Chondrocyte (in vitro differentiated cells): ENCODE measurements at regions not wholly inside any gene's neighbourhood (a gene's known extent, or its start where the extent isn't known, plus 50 kb on each side); places are given as distances from the start of the nearest gene placed in this dataset.

ENCODE experiments used
- DNase-seq: peaks from one replicate; pipeline ENCODE4 v3.0.0; 2021; ENCODE audit warnings: mixed read lengths, low spot score
- H3K27ac Mint-ChIP-seq: one replicate; pipeline ENCODE4 v1.8.0; 2021; ENCODE audit warnings: mild to moderate bottlenecking, moderate library complexity, mixed read lengths; ENCODE audit not compliant: unreplicated experiment
- H3K27me3 Mint-ChIP-seq: 2 replicates; pipeline ENCODE4 v1.8.0; 2021; ENCODE audit warnings: low read depth, mixed read lengths
- H3K36me3 Mint-ChIP-seq: 2 replicates; pipeline ENCODE4 v1.8.0; 2021; ENCODE audit warnings: low read depth, mixed read lengths
- H3K4me1 Mint-ChIP-seq: 2 replicates; pipeline ENCODE4 v1.8.0; 2021; ENCODE audit warnings: low read depth, mild to moderate bottlenecking, mixed read lengths
- H3K4me3 Mint-ChIP-seq: one replicate; pipeline ENCODE4 v1.8.0; 2021; ENCODE audit warnings: mild to moderate bottlenecking, moderate library complexity, mixed read lengths; ENCODE audit not compliant: unreplicated experiment
- H3K9me3 Mint-ChIP-seq: 2 replicates; pipeline ENCODE4 v1.8.0; 2021; ENCODE audit warnings: low read depth, mixed read lengths
- CTCF ChIP-seq: fragments of 200-600 bp; sonication (generic); IDR thresholded peaks from 2 replicates; pipeline ENCODE4 v1.5.0; 2021; ENCODE audit warnings: antibody characterized with exemption, mild to moderate bottlenecking, moderate library complexity

GRCh38 chr4:127284236-127284635 is 348.5 kb upstream of the INTU start:
- Mint-ChIP-seq H3K27me3 (no peaks in the 10 kb centered on the region), H3K4me1 (no peaks in the 10 kb centered on the region), H3K27ac (no peak overlapping the region), H3K9me3 (peaks cover 5% of the 10 kb centered on the region), H3K4me3 (no peak overlapping the region), H3K36me3 (no peaks in the 10 kb centered on the region)
- TF ChIP-seq CTCF = no peak
- no peak for DNase-seq

GRCh38 chr4:127291316-127291715 is 341.4 kb upstream of the INTU start:
- Mint-ChIP-seq H3K27ac (no peak overlapping the region), H3K4me3 (no peak overlapping the region), H3K9me3 (peaks cover 22% of the 10 kb centered on the region), H3K36me3 (peaks cover 1% of the 10 kb centered on the region), H3K4me1 (peaks cover 4% of the 10 kb centered on the region), H3K27me3 (no peaks in the 10 kb centered on the region)
- no peak for TF ChIP-seq CTCF
- DNase-seq = no peak

- no peak overlapping the region for H3K27ac Mint-ChIP-seq
- no peak for TF ChIP-seq CTCF
- DNase-seq = no peak
- peaks cover 33% of the 10 kb centered on the region for H3K9me3 Mint-ChIP-seq
- peaks cover 4% of the 10 kb centered on the region for H3K36me3 Mint-ChIP-seq
- no peak overlapping the region for H3K4me3 Mint-ChIP-seq
- no peaks in the 10 kb centered on the region for H3K27me3 Mint-ChIP-seq
- H3K4me1 Mint-ChIP-seq = peaks cover 4% of the 10 kb centered on the region
Observed at GRCh38 chr4:127293496-127293895, 339.3 kb upstream of the INTU start.

DNA sequence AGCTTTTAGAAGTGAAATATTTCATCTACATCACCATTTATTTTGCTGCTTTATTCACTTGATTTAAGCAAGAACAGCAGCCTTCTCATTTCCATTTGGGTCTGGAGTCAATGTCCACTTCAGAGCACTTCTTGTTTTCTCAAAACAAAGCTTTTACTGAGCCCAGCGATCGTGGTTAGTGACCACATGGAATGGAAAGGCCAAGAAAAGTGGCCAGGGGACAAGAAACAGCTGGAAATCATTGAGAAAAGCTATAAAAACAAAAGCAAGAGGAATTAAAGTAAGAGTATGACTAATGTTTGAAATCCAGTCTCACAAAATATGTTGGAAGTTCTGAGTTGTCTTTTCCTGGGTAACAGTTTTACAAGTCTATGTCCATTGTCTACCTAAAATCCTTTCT is 328.4 kb upstream of the INTU start:
- H3K36me3 Mint-ChIP-seq = peaks cover 12% of the 10 kb centered on the region
- peaks cover 54% of the 10 kb centered on the region for H3K4me1 Mint-ChIP-seq
- H3K27ac Mint-ChIP-seq = peak overlapping the region; percentile 80
- no peak for DNase-seq
- no peaks in the 10 kb centered on the region for H3K27me3 Mint-ChIP-seq
- no peak for TF ChIP-seq CTCF
- H3K4me3 Mint-ChIP-seq = no peak overlapping the region
- H3K9me3 Mint-ChIP-seq = peaks cover 32% of the 10 kb centered on the region

- Mint-ChIP-seq H3K4me3 (no peak overlapping the region), H3K4me1 (peaks cover 57% of the 10 kb centered on the region), H3K9me3 (peaks cover 18% of the 10 kb centered on the region), H3K36me3 (peaks cover 3% of the 10 kb centered on the region), H3K27ac (no peak overlapping the region), H3K27me3 (no peaks in the 10 kb centered on the region)
- DNase-seq = no peak
- no peak for TF ChIP-seq CTCF
Observed at GRCh38 chr4:127307996-127308395, 324.8 kb upstream of the INTU start.
